GM12878 (cell line): ENCODE measurements at regions not wholly inside any gene's neighbourhood (a gene's known extent, or its start where the extent isn't known, plus 50 kb on each side); places are given as distances from the start of the nearest gene placed in this dataset.

Experiments used
- ATAC-seq: fragments of 200-7000 bp; cut with Tn5 transposase; 3 replicates; pipeline ENCODE4 v1.9.1; 2020; ENCODE audit warnings: mild to moderate bottlenecking, moderate library complexity
- BruUV-seq: library from RNA; stranded (reverse); fragments of 400-500 nt; replicated peaks from 2 replicates; lab custom pipeline; 2021; lab: Mats Ljungman, UMichigan
- CTCF ChIA-PET: fragments of 300-600 bp; sonication (Branson Sonifier 250); formaldehyde crosslinking; extraction: SDS; loops from one replicate; lab custom pipeline; 2021; ENCODE audit warnings: inconsistent platforms; lab: Yijun Ruan, JAX
- POLR2A ChIA-PET: fragments of 350-600 bp; formaldehyde crosslinking; extraction: SDS; loops from one replicate; lab custom pipeline; 2021; ENCODE audit warnings: inconsistent platforms; lab: Charles Lee
- RAD21 ChIA-PET: fragments of 300-600 bp; sonication (Branson Sonifier 250); formaldehyde crosslinking; loops from one replicate; lab custom pipeline; 2023; ENCODE audit warnings: antibody characterized with exemption; ENCODE audit not compliant: unreplicated experiment; lab: Charles Lee
- SMC1A ChIA-PET: fragments of 300-600 bp; sonication (Branson Sonifier 250); formaldehyde crosslinking; loops from one replicate; lab custom pipeline; 2023; ENCODE audit not compliant: unreplicated experiment, uncharacterized antibody; lab: Charles Lee
- DNase-seq: peaks from one replicate; pipeline ENCODE4 v3.0.0-alpha.2; 2011; ENCODE audit warnings: low read depth, low spot score
- FAIRE-seq: peaks from 3 replicates; lab custom pipeline; 2011; peaks lifted over from hg19 to GRCh38; lab: Jason Lieb, UNC
- H2AFZ ChIP-seq: 2 replicates; pipeline ENCODE4 v1.6.0; 2011; ENCODE audit warnings: low read depth, low read length, control low read depth; ENCODE audit not compliant: control insufficient read depth
- H3K27ac ChIP-seq: 2 replicates; pipeline ENCODE4 v1.5.1; 2011; ENCODE audit warnings: control low read depth; ENCODE audit not compliant: control insufficient read depth, insufficient read depth
- H3K27me3 ChIP-seq, 2 experiments: replicated peaks in 1 of 2; 2 replicates each; pipeline versions ENCODE4 v1.6.0 to v1.6.1; 2011; ENCODE audit warnings: low read length in 1 of 2; ENCODE audit not compliant: control insufficient read depth in 2 of 2, insufficient read depth in 2 of 2
- H3K36me3 ChIP-seq, 2 experiments: 2 replicates each; pipeline ENCODE4 v1.5.1; 2011; ENCODE audit warnings: low read length in 1 of 2; ENCODE audit not compliant: control insufficient read depth in 2 of 2, insufficient read depth in 2 of 2
- H3K4me1 ChIP-seq: 2 replicates; pipeline ENCODE4 v1.6.1; 2011; ENCODE audit warnings: mild to moderate bottlenecking, low read length, moderate library complexity, mixed read lengths; ENCODE audit not compliant: control insufficient read depth, insufficient read depth
- H3K4me2 ChIP-seq: 2 replicates; pipeline ENCODE4 v1.6.0; 2011; ENCODE audit warnings: control low read depth; ENCODE audit not compliant: control insufficient read depth, insufficient read depth
- H3K4me3 ChIP-seq: fragments of 200-600 bp; sonication (generic); 2 replicates; pipeline ENCODE4 v1.5.1; 2016
- H3K79me2 ChIP-seq: 2 replicates; pipeline ENCODE4 v1.6.0; 2011; ENCODE audit warnings: low read length; ENCODE audit not compliant: control insufficient read depth, insufficient read depth
- H3K9ac ChIP-seq: 2 replicates; pipeline ENCODE4 v1.8.0; 2011; ENCODE audit warnings: low read length, control low read depth, mixed read lengths; ENCODE audit not compliant: control insufficient read depth, insufficient read depth
- H3K9me3 ChIP-seq: replicated peaks from 3 replicates; pipeline ENCODE4 v1.5.1; 2011; ENCODE audit warnings: mild to moderate bottlenecking, low read length; ENCODE audit not compliant: control insufficient read depth, insufficient read depth
- H4K20me1 ChIP-seq: 2 replicates; pipeline ENCODE4 v1.6.0; 2011; ENCODE audit not compliant: control insufficient read depth, insufficient read depth
- CBX5 ChIP-seq: sonication (generic); IDR thresholded peaks from 2 replicates; pipeline ENCODE4 v1.6.1; 2016; ENCODE audit warnings: low read depth, moderate library complexity, mild to moderate bottlenecking, inconsistent platforms
- E2F8 ChIP-seq: fragments of 450-650 bp; IDR thresholded peaks from 2 replicates; pipeline ENCODE4 v1.6.1; 2018; ENCODE audit warnings: mild to moderate bottlenecking, low read depth, moderate library complexity; ENCODE audit not compliant: partially characterized antibody
- IKZF1 ChIP-seq: fragments of 450-650 bp; conservative IDR thresholded peaks from 2 replicates; pipeline ENCODE4 v1.6.1; 2017; ENCODE audit warnings: antibody characterized with exemption, mild to moderate bottlenecking
- KDM1A ChIP-seq: fragments of 200-600 bp; sonication (generic); IDR thresholded peaks from 2 replicates; pipeline ENCODE4 v1.6.1; 2016; ENCODE audit warnings: borderline replicate concordance
- KLF5 ChIP-seq: fragments of 450-650 bp; IDR thresholded peaks from 2 replicates; pipeline ENCODE4 v1.6.1; 2014; ENCODE audit warnings: mild to moderate bottlenecking; ENCODE audit not compliant: partially characterized antibody
- MTA3 ChIP-seq: IDR thresholded peaks from 2 replicates; pipeline ENCODE4 v1.6.1; 2012; ENCODE audit warnings: low read length, inconsistent platforms, borderline replicate concordance
- NBN ChIP-seq: fragments of 450-650 bp; IDR thresholded peaks from 2 replicates; pipeline ENCODE4 v1.6.1; 2016
- PBX3 ChIP-seq: IDR thresholded peaks from 2 replicates; pipeline ENCODE4 v1.6.1; 2011; ENCODE audit warnings: mild to moderate bottlenecking, low read depth, low read length, moderate library complexity; ENCODE audit not compliant: insufficient replicate concordance
- RUNX3 ChIP-seq: IDR thresholded peaks from 2 replicates; pipeline ENCODE4 v1.6.1; 2012; ENCODE audit warnings: low read length, inconsistent platforms
- SMAD1 ChIP-seq: fragments of 450-650 bp; IDR thresholded peaks from 2 replicates; pipeline ENCODE4 v1.6.1; 2018; ENCODE audit warnings: mild to moderate bottlenecking, low read depth; ENCODE audit not compliant: partially characterized antibody
- SMC3 ChIP-seq: IDR thresholded peaks from 2 replicates; pipeline ENCODE4 v1.6.1; 2011; ENCODE audit warnings: low read length, improper control_type of control experiment, borderline replicate concordance
- SUZ12 ChIP-seq: fragments of 200-600 bp; sonication (generic); IDR thresholded peaks from one replicate; pipeline ENCODE4 v1.6.1; 2018; ENCODE audit warnings: antibody characterized with exemption, mild to moderate bottlenecking; ENCODE audit not compliant: unreplicated experiment
- ZBTB11 ChIP-seq: fragments of 450-650 bp; formaldehyde crosslinking; IDR thresholded peaks from 2 replicates; pipeline ENCODE4 v1.5.0; 2022; ENCODE audit warnings: mild to moderate bottlenecking, missing genetic modification characterization
- ZNF687 ChIP-seq: fragments of 450-650 bp; IDR thresholded peaks from 2 replicates; pipeline ENCODE4 v1.6.1; 2017; ENCODE audit warnings: mild to moderate bottlenecking, moderate library complexity
- WGBS: methylation state at CpG from one replicate; pipeline ENCODE4 v1.1.6; 2016; ENCODE audit warnings: low lambda C conversion rate; ENCODE audit not compliant: insufficient replicate concordance, insufficient coverage; ENCODE audit errors: missing lambda C conversion rate; 5-methylcytosine and 5-hydroxymethylcytosine counted together
- in situ Hi-C: fragments of 300-500 bp; cut with MboI; formaldehyde crosslinking; loops from 9 replicates; pipeline ENCODE4 v1.14.3; 2018; ENCODE audit warnings: mixed read lengths
- intact Hi-C: fragments of 100-400 bp; cut with micrococcal nuclease; formaldehyde crosslinking; loops from one replicate; pipeline ENCODE4 v1.14.2; 2022; ENCODE audit not compliant: unreplicated experiment

- in situ Hi-C loops = no loop called here
- ChIA-PET RAD21 (no interaction called here), POLR2A (no interaction called here), CTCF (no interaction called here), SMC1A (no interaction called here)
- H3K27me3 ChIP-seq = no peaks in the 10 kb centered on the region
- H2AFZ ChIP-seq = no peak overlapping the region
- H3K9me3 ChIP-seq = no peaks in the 10 kb centered on the region
- no peaks in the 10 kb centered on the region for H4K20me1 ChIP-seq
- 43% methylated on average over 5 of the region's 5 CpGs for WGBS
- no peaks in the 10 kb centered on the region for H3K79me2 ChIP-seq
- H3K4me2 ChIP-seq = no peak overlapping the region
- no TSS peak for BruUV-seq
- no peak overlapping the region for H3K9ac ChIP-seq
- no peaks in the 10 kb centered on the region for H3K4me1 ChIP-seq
- ATAC-seq (no peak), FAIRE-seq (no peak), DNase-seq (no peak)
- H3K4me3 ChIP-seq = no peak overlapping the region
- intact Hi-C loops = no loop called here
- TF ChIP-seq PBX3 (no peak), MTA3 (no peak), SUZ12 (no peak), KLF5 (no peak), SMC3 (no peak), RUNX3 (no peak), NBN (no peak), ZBTB11 (CRISPR knock-in tag) (no peak), IKZF1 (no peak), SMAD1 (no peak), E2F8 (no peak), ZNF687 (no peak), KDM1A (no peak), CBX5 (no peak)
- H3K36me3 ChIP-seq = no peaks in the 10 kb centered on the region
- no peak overlapping the region for H3K27ac ChIP-seq
These were observed 175.7 kb upstream of the MDFIC2 start for GRCh38 chr3:70488131-70488530.
